ENCODE measurements at regions not wholly inside any gene's neighbourhood (a gene's known extent, or its start where the extent isn't known, plus 50 kb on each side); places are given as distances from the start of the nearest gene placed in this dataset.
"Not testable (repeated sequence)": the region's sequence is repeated elsewhere in the genome, so short reads cannot be mapped to it uniquely, and the experiment has no call there.

- not testable (repeated sequence) for H3K9me3 ChIP-seq (ENCODE audit: control insufficient read depth, low read length); H3K4me3 ChIP-seq (ENCODE audit: low read length); H3K36me3 Mint-ChIP-seq (ENCODE audit: low read depth); H3K9ac ChIP-seq (ENCODE audit: extremely low read depth, low read length, poor library complexity, severe bottlenecking); H3K36me3 ChIP-seq (ENCODE audit: control insufficient read depth, insufficient read depth, low read length); H3K27me3 Mint-ChIP-seq (ENCODE audit: insufficient read depth); H3K27ac ChIP-seq (ENCODE audit: low read depth, low read length); DNase-seq; H3K4me1 Mint-ChIP-seq; H3K27ac Mint-ChIP-seq; H3K4me1 ChIP-seq (ENCODE audit: control insufficient read depth, insufficient read depth, low read length); H3K4me3 Mint-ChIP-seq; H3K27me3 ChIP-seq (ENCODE audit: control insufficient read depth, insufficient read depth, low read length, poor library complexity, severe bottlenecking)
- WGBS, 2 experiments (ENCODE audit: insufficient coverage in 1 of 2, insufficient read length in 1 of 2): 63% methylated on average over 2 of the region's 2 CpGs; no CpG with 5 or more reads in 1 of the 2 experiments
- peaks cover 18% of the 10 kb centered on the region for H3K9me3 Mint-ChIP-seq
- peak; percentile 58 for TF ChIP-seq CTCF (conservative IDR thresholded peaks at IDR 0.05)
Observed at GRCh38 chr2:90215880-90216279, 1524.4 kb downstream of the RPIA start.

- not testable (repeated sequence) for DNase-seq; H3K9ac ChIP-seq (ENCODE audit: extremely low read depth, low read length, poor library complexity, severe bottlenecking); H3K36me3 ChIP-seq (ENCODE audit: control insufficient read depth, insufficient read depth, low read length); H3K9me3 ChIP-seq (ENCODE audit: control insufficient read depth, low read length); H3K27ac ChIP-seq (ENCODE audit: low read depth, low read length); H3K27me3 Mint-ChIP-seq (ENCODE audit: insufficient read depth); H3K4me3 ChIP-seq (ENCODE audit: low read length); H3K4me1 Mint-ChIP-seq; H3K36me3 Mint-ChIP-seq (ENCODE audit: low read depth); H3K27me3 ChIP-seq (ENCODE audit: control insufficient read depth, insufficient read depth, low read length, poor library complexity, severe bottlenecking); H3K4me1 ChIP-seq (ENCODE audit: control insufficient read depth, insufficient read depth, low read length); H3K27ac Mint-ChIP-seq; H3K4me3 Mint-ChIP-seq
- WGBS, 2 experiments (ENCODE audit: insufficient coverage in 1 of 2, insufficient read length in 1 of 2): 44% methylated on average over 1 of the region's 1 CpG; no CpG with 5 or more reads in 1 of the 2 experiments
- H3K9me3 Mint-ChIP-seq: peaks cover 23% of the 10 kb centered on the region
Observed at GRCh38 chr2:90216801-90217200, 1525.3 kb downstream of the RPIA start.

GRCh38 chr2:90218534-90218933 is 1527.1 kb downstream of the RPIA start:
- WGBS, 2 experiments (ENCODE audit: insufficient coverage in 1 of 2, insufficient read length in 1 of 2): 80% methylated on average over 1 of the region's 2 CpGs; no CpG with 5 or more reads in 1 of the 2 experiments

GRCh38 chr2:90220623-90221299 is 1529.3 kb downstream of the RPIA start:
- 73 to 86% methylated on average over 2 of the region's 2 CpGs for WGBS, 2 experiments (ENCODE audit: insufficient coverage in 1 of 2, insufficient read length in 1 of 2)
- not testable (repeated sequence) for H3K27me3 ChIP-seq (ENCODE audit: control insufficient read depth, insufficient read depth, low read length, poor library complexity, severe bottlenecking); DNase-seq; H3K4me1 Mint-ChIP-seq; H3K27ac ChIP-seq (ENCODE audit: low read depth, low read length); H3K4me3 Mint-ChIP-seq; H3K4me3 ChIP-seq (ENCODE audit: low read length); H3K36me3 Mint-ChIP-seq (ENCODE audit: low read depth); H3K4me1 ChIP-seq (ENCODE audit: control insufficient read depth, insufficient read depth, low read length); H3K9ac ChIP-seq (ENCODE audit: extremely low read depth, low read length, poor library complexity, severe bottlenecking); H3K27ac Mint-ChIP-seq; H3K27me3 Mint-ChIP-seq (ENCODE audit: insufficient read depth); H3K9me3 ChIP-seq (ENCODE audit: control insufficient read depth, low read length); H3K36me3 ChIP-seq (ENCODE audit: control insufficient read depth, insufficient read depth, low read length)
- H3K9me3 Mint-ChIP-seq: peaks cover 25% of the 10 kb centered on the region

More at GRCh38 chr2:90218534-90218933, 1527.1 kb downstream of the RPIA start:
- H3K27ac ChIP-seq (ENCODE audit: low read depth, low read length); H3K27me3 Mint-ChIP-seq (ENCODE audit: insufficient read depth); H3K4me3 ChIP-seq (ENCODE audit: low read length); H3K27ac Mint-ChIP-seq; H3K4me1 Mint-ChIP-seq; DNase-seq; H3K4me3 Mint-ChIP-seq; H3K9me3 ChIP-seq (ENCODE audit: control insufficient read depth, low read length); H3K27me3 ChIP-seq (ENCODE audit: control insufficient read depth, insufficient read depth, low read length, poor library complexity, severe bottlenecking); H3K36me3 ChIP-seq (ENCODE audit: control insufficient read depth, insufficient read depth, low read length); H3K9ac ChIP-seq (ENCODE audit: extremely low read depth, low read length, poor library complexity, severe bottlenecking); H3K4me1 ChIP-seq (ENCODE audit: control insufficient read depth, insufficient read depth, low read length); H3K36me3 Mint-ChIP-seq (ENCODE audit: low read depth): not testable (repeated sequence)
- peaks cover 28% of the 10 kb centered on the region for H3K9me3 Mint-ChIP-seq
